NCI-H2196 treated with DMSO at 0.1 percent for 48 hours (cell line): ENCODE measurements at regions not wholly inside any gene's neighbourhood (a gene's known extent, or its start where the extent isn't known, plus 50 kb on each side); places are given as distances from the start of the nearest gene placed in this dataset.

Source experiments
- DNase-seq: peaks from one replicate; lab custom pipeline; 2025; ENCODE audit not compliant: unreplicated experiment; lab: John Stamatoyannopoulos, UW

- DNase-seq = no peak
Observed at GRCh38 chr18:33866386-33866785, 288.4 kb downstream of the ASXL3 start.

GRCh38 chr18:33863912-33864311 is 285.9 kb downstream of the ASXL3 start:
- no peak for DNase-seq

- DNase-seq = no peak
Observed at GRCh38 chr18:33854827-33855139, 276.8 kb downstream of the ASXL3 start.

- no peak for DNase-seq
Observed at GRCh38 chr18:33854086-33854826, 276.2 kb downstream of the ASXL3 start.

GRCh38 chr18:33853187-33853586 is 275.2 kb downstream of the ASXL3 start:
- DNase-seq = no peak

- DNase-seq = no peak
Observed at GRCh38 chr18:33851546-33852078, 273.6 kb downstream of the ASXL3 start.

- no peak for DNase-seq
Observed at GRCh38 chr18:33849731-33850130, 271.7 kb downstream of the ASXL3 start.

GRCh38 chr18:33844232-33844631 is 266.2 kb downstream of the ASXL3 start:
- no peak for DNase-seq

- DNase-seq = no peak
Observed at GRCh38 chr18:33841221-33841967, 263.4 kb downstream of the ASXL3 start.

GRCh38 chr18:33840212-33840593 is 262.2 kb downstream of the ASXL3 start:
- DNase-seq = no peak

GRCh38 chr18:33839452-33840211 is 261.6 kb downstream of the ASXL3 start:
- peak; percentile 51 for DNase-seq

GRCh38 chr18:33838054-33838453 is 260.0 kb downstream of the ASXL3 start:
- no peak for DNase-seq

GRCh38 chr18:33837191-33837590 is 259.2 kb downstream of the ASXL3 start:
- no peak for DNase-seq

- no peak for DNase-seq
Observed at GRCh38 chr18:33836564-33836963, 258.5 kb downstream of the ASXL3 start.

GRCh38 chr18:33835419-33835818 is 257.4 kb downstream of the ASXL3 start:
- DNase-seq = no peak

- DNase-seq = no peak
Observed at GRCh38 chr18:33833842-33834241, 255.8 kb downstream of the ASXL3 start.

GRCh38 chr18:33831424-33831823 is 253.4 kb downstream of the ASXL3 start:
- no peak for DNase-seq

GRCh38 chr18:33830213-33830612 is 252.2 kb downstream of the ASXL3 start:
- DNase-seq = no peak

- DNase-seq = no peak
Observed at GRCh38 chr18:33828949-33829348, 250.9 kb downstream of the ASXL3 start.

GRCh38 chr18:33826151-33826550 is 248.1 kb downstream of the ASXL3 start:
- DNase-seq = peak; percentile 47

GRCh38 chr18:33821503-33821902 is 243.5 kb downstream of the ASXL3 start:
- DNase-seq = no peak
